ENCODE measurements at regions not wholly inside any gene's neighbourhood (a gene's known extent, or its start where the extent isn't known, plus 50 kb on each side); places are given as distances from the start of the nearest gene placed in this dataset.

- in situ Hi-C loops (cut with MboI; ENCODE audit: low pct_unique_long_range_greater_than_20kb, low sequenced_read_pairs, unreplicated experiment): no loop called here
- DNase-seq (ENCODE audit: low spot score): no peak
- no peak for TF ChIP-seq CTCF (IDR thresholded peaks at IDR 0.05; ENCODE audit: extremely low read depth, insufficient read depth, missing control alignments)
Observed at GRCh38 chr18:71598374-71598773, 945.8 kb downstream of the CBLN2 start.

- no peak for DNase-seq (ENCODE audit: low spot score)
- TF ChIP-seq CTCF (IDR thresholded peaks at IDR 0.05; ENCODE audit: extremely low read depth, insufficient read depth, missing control alignments): no peak
- in situ Hi-C loops (cut with MboI; ENCODE audit: low pct_unique_long_range_greater_than_20kb, low sequenced_read_pairs, unreplicated experiment): no loop called here
Observed at GRCh38 chr18:71597219-71597618, 946.9 kb downstream of the CBLN2 start.

- TF ChIP-seq CTCF (IDR thresholded peaks at IDR 0.05; ENCODE audit: extremely low read depth, insufficient read depth, missing control alignments): no peak
- in situ Hi-C loops (cut with MboI; ENCODE audit: low pct_unique_long_range_greater_than_20kb, low sequenced_read_pairs, unreplicated experiment): no loop called here
- DNase-seq (ENCODE audit: low spot score): no peak
Observed at GRCh38 chr18:71583252-71583651, 960.9 kb downstream of the CBLN2 start.

- no peak for DNase-seq (ENCODE audit: low spot score)
- TF ChIP-seq CTCF (IDR thresholded peaks at IDR 0.05; ENCODE audit: extremely low read depth, insufficient read depth, missing control alignments): no peak
- in situ Hi-C loops (cut with MboI; ENCODE audit: low pct_unique_long_range_greater_than_20kb, low sequenced_read_pairs, unreplicated experiment): no loop called here
Observed at GRCh38 chr18:71554686-71555085, 989.5 kb downstream of the CBLN2 start.

GRCh38 chr18:71541643-71542042 is 1002.5 kb downstream of the CBLN2 start:
- no peak for TF ChIP-seq CTCF (IDR thresholded peaks at IDR 0.05; ENCODE audit: extremely low read depth, insufficient read depth, missing control alignments)
- in situ Hi-C loops (cut with MboI; ENCODE audit: low pct_unique_long_range_greater_than_20kb, low sequenced_read_pairs, unreplicated experiment): no loop called here
- no peak for DNase-seq (ENCODE audit: low spot score)

GRCh38 chr18:71529703-71530303 is 1014.3 kb downstream of the CBLN2 start:
- in situ Hi-C loops (cut with MboI; ENCODE audit: low pct_unique_long_range_greater_than_20kb, low sequenced_read_pairs, unreplicated experiment): no loop called here
- DNase-seq (ENCODE audit: low spot score): no peak
- no peak for TF ChIP-seq CTCF (IDR thresholded peaks at IDR 0.05; ENCODE audit: extremely low read depth, insufficient read depth, missing control alignments)
